ENCODE measurements at regions not wholly inside any gene's neighbourhood (a gene's known extent, or its start where the extent isn't known, plus 50 kb on each side); places are given as distances from the start of the nearest gene placed in this dataset.

DNA sequence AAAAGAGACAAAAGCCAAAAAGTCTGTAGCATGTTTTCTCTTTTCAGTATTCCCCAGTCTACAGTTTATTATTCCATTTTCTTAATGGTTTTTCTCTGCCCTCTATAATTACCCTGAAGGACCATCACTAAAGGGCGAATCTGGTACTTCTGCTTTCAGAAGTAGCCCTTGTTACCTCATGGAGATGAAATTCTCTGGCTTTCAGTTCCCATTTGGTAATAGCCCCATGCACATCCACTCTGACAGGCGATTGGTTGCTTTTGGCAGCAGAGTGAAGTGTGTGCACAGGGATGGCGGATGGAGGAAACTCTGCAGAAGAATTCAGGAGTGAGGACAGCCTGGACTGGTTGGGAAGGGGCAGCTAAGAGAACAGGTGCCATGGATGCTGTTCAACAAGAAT lies 66.3 kb upstream of the NABP1 start:
- no peak for DNase-seq (ENCODE audit: low read depth)

DNA sequence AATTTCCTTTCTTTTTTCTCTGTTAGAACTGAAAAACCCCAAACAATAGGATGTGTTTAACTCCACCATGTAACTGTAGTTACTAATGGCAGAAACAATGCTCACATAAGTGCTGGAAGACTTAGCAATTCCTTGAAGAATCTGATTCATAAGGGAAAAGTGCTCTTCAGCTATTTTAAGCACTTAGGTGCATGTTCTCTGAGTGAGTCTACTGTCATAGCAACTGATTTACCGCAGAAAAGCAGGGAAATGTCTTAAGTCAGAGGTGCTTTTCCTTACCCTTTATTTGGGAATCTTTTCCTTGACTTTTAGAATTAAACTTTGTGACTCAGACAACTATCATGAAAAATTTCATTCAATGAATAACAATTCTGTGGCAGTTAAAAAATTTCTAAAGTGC lies 65.4 kb upstream of the NABP1 start:
- DNase-seq (ENCODE audit: low read depth), result no peak

DNA sequence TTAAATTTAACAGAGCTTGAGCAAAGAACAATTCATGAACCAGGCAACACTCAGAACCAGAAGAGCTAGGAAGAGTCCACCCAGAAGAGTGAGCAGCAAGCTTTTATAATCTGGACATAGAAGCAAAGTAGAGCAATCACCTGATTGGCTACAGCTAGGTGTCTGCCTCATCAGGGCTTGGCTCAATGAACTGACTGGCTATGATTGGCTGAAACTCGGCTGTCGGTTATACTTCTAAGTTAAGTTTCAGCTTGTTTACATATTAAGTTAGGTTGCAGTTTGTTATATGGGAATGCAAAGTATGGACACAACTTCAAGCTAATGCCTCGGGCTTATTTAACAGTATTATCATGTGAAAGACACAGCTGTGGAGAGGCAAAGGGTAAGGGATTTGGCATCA lies 63.2 kb upstream of the NABP1 start:
- no peak for DNase-seq (ENCODE audit: low read depth)

DNA sequence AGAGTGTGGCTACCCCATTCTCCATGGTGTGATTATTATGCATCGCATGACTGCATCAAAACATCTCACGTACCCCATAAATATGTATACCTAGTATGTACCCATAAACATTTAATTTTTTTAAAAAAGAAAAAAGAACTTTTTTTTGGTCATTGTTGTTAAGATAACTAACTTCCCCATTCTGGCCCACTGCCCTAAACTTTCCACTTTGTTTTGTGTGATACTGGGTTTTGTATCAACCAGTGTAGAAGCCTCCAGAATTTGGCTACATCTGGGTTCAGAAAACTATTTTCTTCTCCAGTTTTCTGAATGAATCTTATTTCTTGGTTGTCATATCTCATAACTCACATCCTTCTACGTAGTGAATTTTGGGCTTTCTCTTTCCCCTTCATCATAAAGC lies 62.3 kb upstream of the NABP1 start:
- no peak for DNase-seq (ENCODE audit: low read depth)

DNA sequence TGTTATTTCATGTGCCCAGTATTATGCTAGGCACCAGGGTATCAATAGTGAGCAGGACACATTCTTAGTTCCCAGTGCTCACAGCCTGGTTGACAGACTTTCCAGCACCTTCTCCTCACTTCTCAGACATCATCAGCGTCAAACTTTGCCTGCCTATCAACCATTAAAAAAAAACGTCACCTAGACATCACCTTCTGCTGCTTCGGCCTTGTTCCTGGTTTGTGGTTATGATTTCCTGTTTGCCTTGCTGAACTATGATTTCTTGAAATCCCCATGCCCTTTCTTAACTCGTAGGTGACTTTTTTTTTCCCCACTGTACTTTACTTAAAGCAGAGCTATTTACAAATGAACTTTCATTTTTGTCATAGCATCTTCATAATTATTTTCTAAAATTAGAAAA lies 60.4 kb upstream of the NABP1 start:
- DNase-seq (ENCODE audit: low read depth), result no peak

- DNase-seq (ENCODE audit: low read depth), result no peak
Observed at GRCh38 chr2:191618046-191618780, 59.7 kb upstream of the NABP1 start.

DNA sequence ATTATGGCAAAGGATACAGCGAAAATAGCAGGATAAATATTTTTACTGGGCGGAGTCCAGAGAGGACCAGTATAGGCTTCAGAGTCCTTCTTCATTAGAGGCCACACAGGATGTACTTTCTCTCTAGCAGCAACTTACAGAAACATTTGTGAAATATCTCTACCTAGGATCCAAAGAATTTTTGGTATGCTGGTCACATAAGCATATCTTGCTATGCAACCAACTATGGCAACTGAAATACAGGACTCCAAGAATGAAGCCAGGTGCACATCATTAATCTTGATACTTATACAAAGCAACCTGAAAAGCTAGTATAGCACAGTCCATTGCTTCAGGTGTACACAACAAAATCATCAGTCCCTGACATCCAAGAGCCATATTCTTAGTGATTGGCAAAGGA lies 59.1 kb upstream of the NABP1 start:
- DNase-seq (ENCODE audit: low read depth), result no peak

DNA sequence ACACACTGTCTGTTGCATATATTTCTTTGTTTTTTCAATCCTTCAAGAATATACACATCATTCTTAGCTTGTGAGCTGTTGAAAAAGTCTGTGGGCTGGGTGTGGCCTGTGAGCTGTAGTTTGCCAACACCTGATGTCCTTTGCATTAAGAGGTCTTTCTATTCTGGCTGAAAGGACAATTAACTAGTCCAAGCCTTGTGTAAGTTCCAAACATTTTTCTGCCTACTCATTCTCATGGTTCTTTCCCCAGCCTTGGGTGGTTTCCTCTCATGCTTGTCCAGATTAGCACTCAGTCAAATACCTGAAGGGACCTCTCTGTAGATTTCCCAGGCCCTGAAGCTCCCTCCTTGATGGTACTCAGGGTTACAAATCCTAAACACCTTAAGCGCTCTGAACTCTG lies 57.8 kb upstream of the NABP1 start:
- DNase-seq (ENCODE audit: low read depth), result no peak

DNA sequence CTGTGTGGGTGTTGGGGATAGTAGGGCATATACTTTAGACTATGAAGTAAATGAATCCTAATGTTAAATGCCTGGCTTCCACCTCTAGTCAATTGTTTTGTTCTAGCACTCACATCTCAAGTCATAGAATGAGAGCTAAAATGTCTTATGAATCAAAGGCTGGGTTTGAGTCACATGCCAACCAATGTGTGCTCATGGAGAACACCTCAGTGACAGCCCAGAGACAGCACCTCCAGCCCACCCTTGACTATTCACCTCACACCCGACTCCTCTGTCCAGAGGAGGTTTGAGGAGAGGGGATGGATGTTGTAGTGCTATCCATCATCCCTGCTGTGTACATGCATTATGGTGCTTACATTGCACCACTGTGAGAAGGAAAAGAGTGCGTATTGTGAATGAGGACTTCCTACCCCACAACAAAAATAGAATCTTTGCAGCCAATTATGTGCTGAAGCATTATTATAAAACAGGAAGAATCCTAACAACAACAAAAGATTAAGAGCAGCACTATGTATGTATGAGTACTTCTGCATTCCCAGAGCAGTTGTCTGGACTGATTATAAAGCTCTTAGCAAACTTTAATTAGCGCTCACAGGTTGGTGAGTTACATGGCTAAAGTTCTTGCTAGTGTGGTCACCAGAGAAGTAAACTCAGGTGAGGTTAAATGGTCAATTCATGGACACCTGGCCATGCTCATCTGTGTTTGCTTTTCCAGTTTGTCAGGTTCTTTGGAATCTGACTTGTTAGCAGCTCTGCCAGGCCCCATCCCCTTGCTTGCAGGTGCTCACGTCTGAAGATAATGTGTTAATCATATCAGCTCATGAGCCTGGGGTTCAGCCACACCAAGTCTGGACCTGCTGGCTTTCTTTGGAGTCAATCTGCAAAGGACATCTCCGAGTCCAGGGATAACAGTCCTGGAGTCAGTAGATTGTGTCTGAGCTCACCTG lies 55.3 kb upstream of the NABP1 start:
- no peak for DNase-seq (ENCODE audit: low read depth)

DNA sequence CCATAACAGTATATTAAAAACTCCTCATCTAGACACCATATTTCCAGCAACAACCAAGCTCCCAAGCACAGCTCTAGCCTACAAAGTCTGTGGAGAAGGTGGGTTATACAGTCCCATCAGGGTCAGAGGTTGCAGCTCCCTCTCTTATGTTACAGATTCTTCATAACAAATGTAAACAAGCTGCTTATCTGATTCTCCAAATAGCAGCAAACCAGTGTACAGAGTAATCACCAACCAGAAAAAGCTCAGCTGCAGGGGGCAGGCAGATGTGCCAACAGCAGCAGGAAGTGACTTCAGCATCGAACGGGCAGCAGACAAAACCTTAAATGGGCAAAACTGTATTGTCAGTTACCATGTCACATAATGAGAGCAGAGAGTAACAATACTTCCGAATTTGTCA lies 52.9 kb upstream of the NABP1 start:
- DNase-seq (ENCODE audit: low read depth), result no peak

- DNase-seq (ENCODE audit: low read depth), result no peak
Observed at GRCh38 chr2:191625446-191625845, 52.5 kb upstream of the NABP1 start.

- no peak for DNase-seq (ENCODE audit: low read depth)
Observed at GRCh38 chr2:191626497-191627151, 51.3 kb upstream of the NABP1 start.

DNA sequence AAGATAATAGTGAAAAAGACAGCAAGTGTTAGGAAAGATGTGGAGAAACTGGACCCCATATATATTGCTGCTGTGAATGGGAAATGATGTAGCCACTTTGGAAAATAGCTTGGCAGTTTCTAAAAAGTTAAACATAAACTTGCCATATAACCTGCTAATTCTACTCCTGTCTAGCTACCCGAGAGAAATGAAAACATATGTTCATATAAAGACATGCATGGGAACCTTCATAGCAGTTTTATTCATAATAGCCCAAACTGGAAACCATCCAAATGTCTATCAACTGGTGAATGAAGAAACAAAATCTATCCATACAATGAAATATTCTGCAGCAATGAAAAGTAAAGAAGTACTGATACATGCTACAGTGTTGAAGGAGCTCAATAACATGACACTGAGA lies 50.4 kb upstream of the NABP1 start:
- DNase-seq (ENCODE audit: low read depth), result no peak

Data from stimulated activated CD8-positive, alpha-beta memory T cell treated with anti-CD3 and anti-CD28 coated beads, Interleukin-7, amount 100 ng/mL, for 24 hours (primary cell).